ENCODE measurements at regions not wholly inside any gene's neighbourhood (a gene's known extent, or its start where the extent isn't known, plus 50 kb on each side); places are given as distances from the start of the nearest gene placed in this dataset.

DNA sequence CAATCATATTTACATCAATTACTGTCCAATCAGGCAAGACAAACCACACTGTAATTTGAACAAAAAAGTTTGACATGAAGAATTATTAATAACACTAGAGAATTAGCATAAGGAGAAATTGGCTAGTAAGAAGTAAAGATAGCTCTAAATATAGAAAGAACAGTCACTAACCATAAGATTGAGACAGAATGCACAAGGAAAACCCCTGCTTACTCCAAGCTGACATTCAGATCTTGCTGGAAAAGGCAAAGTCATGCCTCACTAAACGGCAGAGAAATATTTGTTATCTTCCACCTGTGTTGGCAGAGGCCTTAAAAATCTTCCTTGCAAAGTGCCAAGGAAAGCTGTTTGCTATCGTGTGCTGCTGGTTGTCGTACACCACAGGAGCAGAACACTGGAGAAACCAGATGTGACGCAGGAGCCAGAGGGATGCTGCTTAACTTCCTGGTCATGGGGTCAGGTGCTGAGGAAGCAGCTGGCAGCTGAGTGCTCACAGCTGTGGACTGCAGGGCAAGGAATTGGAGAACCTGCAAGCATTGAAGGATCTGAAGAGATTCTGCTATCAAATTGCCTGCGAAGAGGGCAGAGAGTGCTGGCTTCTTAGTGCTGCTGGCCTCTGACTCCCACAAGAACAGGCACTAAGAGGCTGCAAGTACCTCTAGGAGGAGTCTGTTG is 1323.3 kb downstream of the LRFN5 start:
- ChIA-PET CTCF (no interaction called here), POLR2A (no interaction called here)

GRCh38 chr14:42927313-42927712 is 1320.6 kb downstream of the LRFN5 start:
- no peaks in the 10 kb centered on the region for H3K36me3 ChIP-seq (ENCODE audit: control insufficient read depth in 2 of 2, insufficient read depth in 1 of 2, low read length in 2 of 2)
- ChIA-PET CTCF (no interaction called here), POLR2A (no interaction called here)
- no peak overlapping the region for H3K27ac ChIP-seq (ENCODE audit: extremely low read depth, low read depth, low read length)
- no peaks in the 10 kb centered on the region for H3K4me1 ChIP-seq (ENCODE audit: control insufficient read depth, insufficient read depth, low read length)
- H3K9me3 ChIP-seq (ENCODE audit: control insufficient read depth, insufficient read depth, low read depth, low read length) = no peaks in the 10 kb centered on the region
- no peak overlapping the region for H3K4me3 ChIP-seq (ENCODE audit: low read depth, low read length)
- no peak for TF ChIP-seq ZFP41 (tag by site-specific recombination; IDR thresholded peaks at IDR 0.05; ENCODE audit: borderline replicate concordance)
- no peak for TF ChIP-seq ZNF10 (tag by site-specific recombination; IDR thresholded peaks at IDR 0.05)
- TF ChIP-seq, protein P1, sequence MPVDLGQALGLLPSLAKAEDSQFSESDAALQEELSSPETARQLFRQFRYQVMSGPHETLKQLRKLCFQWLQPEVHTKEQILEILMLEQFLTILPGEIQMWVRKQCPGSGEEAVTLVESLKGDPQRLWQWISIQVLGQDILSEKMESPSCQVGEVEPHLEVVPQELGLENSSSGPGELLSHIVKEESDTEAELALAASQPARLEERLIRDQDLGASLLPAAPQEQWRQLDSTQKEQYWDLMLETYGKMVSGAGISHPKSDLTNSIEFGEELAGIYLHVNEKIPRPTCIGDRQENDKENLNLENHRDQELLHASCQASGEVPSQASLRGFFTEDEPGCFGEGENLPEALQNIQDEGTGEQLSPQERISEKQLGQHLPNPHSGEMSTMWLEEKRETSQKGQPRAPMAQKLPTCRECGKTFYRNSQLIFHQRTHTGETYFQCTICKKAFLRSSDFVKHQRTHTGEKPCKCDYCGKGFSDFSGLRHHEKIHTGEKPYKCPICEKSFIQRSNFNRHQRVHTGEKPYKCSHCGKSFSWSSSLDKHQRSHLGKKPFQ (tag by site-specific recombination; IDR thresholded peaks at IDR 0.05) = no peak
- TF ChIP-seq INSM2 (tag by site-specific recombination; IDR thresholded peaks at IDR 0.05) = no peak
- no peak for TF ChIP-seq ZSCAN18 (tag by site-specific recombination; IDR thresholded peaks at IDR 0.05)
- TF ChIP-seq ZNF548 (tag by site-specific recombination; IDR thresholded peaks at IDR 0.05) = no peak
- no peak for TF ChIP-seq ZNF473 (tag by site-specific recombination; IDR thresholded peaks at IDR 0.05)
- TF ChIP-seq, protein P2, sequence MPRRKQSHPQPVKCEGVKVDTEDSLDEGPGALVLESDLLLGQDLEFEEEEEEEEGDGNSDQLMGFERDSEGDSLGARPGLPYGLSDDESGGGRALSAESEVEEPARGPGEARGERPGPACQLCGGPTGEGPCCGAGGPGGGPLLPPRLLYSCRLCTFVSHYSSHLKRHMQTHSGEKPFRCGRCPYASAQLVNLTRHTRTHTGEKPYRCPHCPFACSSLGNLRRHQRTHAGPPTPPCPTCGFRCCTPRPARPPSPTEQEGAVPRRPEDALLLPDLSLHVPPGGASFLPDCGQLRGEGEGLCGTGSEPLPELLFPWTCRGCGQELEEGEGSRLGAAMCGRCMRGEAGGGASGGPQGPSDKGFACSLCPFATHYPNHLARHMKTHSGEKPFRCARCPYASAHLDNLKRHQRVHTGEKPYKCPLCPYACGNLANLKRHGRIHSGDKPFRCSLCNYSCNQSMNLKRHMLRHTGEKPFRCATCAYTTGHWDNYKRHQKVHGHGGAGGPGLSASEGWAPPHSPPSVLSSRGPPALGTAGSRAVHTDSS (tag by site-specific recombination; IDR thresholded peaks at IDR 0.05) = no peak
- no peak for TF ChIP-seq ZNF398 (tag by site-specific recombination; IDR thresholded peaks at IDR 0.05)
- TF ChIP-seq FEZF1 (tag by site-specific recombination; IDR thresholded peaks at IDR 0.05) = no peak
- no peak for TF ChIP-seq ZNF76 (tag by site-specific recombination; IDR thresholded peaks at IDR 0.05; ENCODE audit: borderline replicate concordance, low read depth)
- no peak for TF ChIP-seq TRIM28 (IDR thresholded peaks at IDR 0.05; ENCODE audit: borderline replicate concordance, low read length)
- TF ChIP-seq ZNF404 (tag by site-specific recombination; IDR thresholded peaks at IDR 0.05) = no peak
- TF ChIP-seq ZNF324 (tag by site-specific recombination; IDR thresholded peaks at IDR 0.05) = no peak
- no peak for TF ChIP-seq ZNF350 (tag by site-specific recombination; IDR thresholded peaks at IDR 0.05)

More for the DNA sequence above, 1323.3 kb downstream of the LRFN5 start:
- no peaks in the 10 kb centered on the region for H3K4me1 ChIP-seq (ENCODE audit: control insufficient read depth, insufficient read depth, low read length)
- no peak for TF ChIP-seq OSR2 (tag by site-specific recombination; IDR thresholded peaks at IDR 0.05)
- no peak for TF ChIP-seq SETDB1 (IDR thresholded peaks at IDR 0.05; ENCODE audit: insufficient read length, low read length)
- no peak for TF ChIP-seq ZNF24 (tag by site-specific recombination; IDR thresholded peaks at IDR 0.05)
- no peak for TF ChIP-seq ZSCAN23 (tag by site-specific recombination; IDR thresholded peaks at IDR 0.05)
- TF ChIP-seq ZNF48 (tag by site-specific recombination; IDR thresholded peaks at IDR 0.05) = no peak
- TF ChIP-seq OVOL3 (tag by site-specific recombination; IDR thresholded peaks at IDR 0.05) = no peak
- no peak for TF ChIP-seq ZSCAN4 (tag by site-specific recombination; IDR thresholded peaks at IDR 0.05)
- TF ChIP-seq KLF9 (tag by site-specific recombination; IDR thresholded peaks at IDR 0.05; ENCODE audit: low read depth) = no peak
- no peak for TF ChIP-seq ZNF398 (tag by site-specific recombination; IDR thresholded peaks at IDR 0.05)
- TF ChIP-seq ZNF664 (tag by site-specific recombination; IDR thresholded peaks at IDR 0.05) = no peak
- no peak for TF ChIP-seq SCRT2 (tag by site-specific recombination; IDR thresholded peaks at IDR 0.05)
- H3K36me3 ChIP-seq (ENCODE audit: control insufficient read depth in 2 of 2, insufficient read depth in 1 of 2, low read length in 2 of 2) = no peaks in the 10 kb centered on the region
- no peak overlapping the region for H3K4me3 ChIP-seq (ENCODE audit: low read depth, low read length)
- no peak overlapping the region for H3K27ac ChIP-seq (ENCODE audit: extremely low read depth, low read depth, low read length)
- H3K9me3 ChIP-seq (ENCODE audit: control insufficient read depth, insufficient read depth, low read depth, low read length) = no peaks in the 10 kb centered on the region

Measured in HEK293 (cell line).